HG03139 (cell line): ENCODE measurements at regions not wholly inside any gene's neighbourhood (a gene's known extent, or its start where the extent isn't known, plus 50 kb on each side); places are given as distances from the start of the nearest gene placed in this dataset.

Experiments
- ATAC-seq: cut with Tn5 transposase; IDR thresholded peaks from one replicate; pipeline ENCODE4 v1.9.1; 2021; ENCODE audit not compliant: unreplicated experiment

DNA sequence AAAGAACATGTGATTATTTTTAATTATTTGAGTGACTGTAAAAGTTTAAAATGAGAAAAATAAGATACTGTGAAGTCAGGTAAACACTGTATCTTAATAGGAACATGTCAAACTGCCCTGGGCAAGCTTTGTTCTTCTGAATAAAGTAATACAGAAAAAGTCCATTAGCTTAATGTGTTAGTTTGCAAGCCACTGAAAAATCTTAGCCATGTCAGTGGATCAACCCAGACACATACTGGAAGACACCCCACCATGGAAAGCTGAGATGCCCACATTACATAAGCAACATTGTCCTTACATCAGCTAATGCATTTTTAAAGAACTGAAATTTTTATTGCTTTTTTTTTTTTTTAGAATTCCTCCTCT lies 155.2 kb downstream of the BBOX1 start:
- no peak for ATAC-seq

DNA sequence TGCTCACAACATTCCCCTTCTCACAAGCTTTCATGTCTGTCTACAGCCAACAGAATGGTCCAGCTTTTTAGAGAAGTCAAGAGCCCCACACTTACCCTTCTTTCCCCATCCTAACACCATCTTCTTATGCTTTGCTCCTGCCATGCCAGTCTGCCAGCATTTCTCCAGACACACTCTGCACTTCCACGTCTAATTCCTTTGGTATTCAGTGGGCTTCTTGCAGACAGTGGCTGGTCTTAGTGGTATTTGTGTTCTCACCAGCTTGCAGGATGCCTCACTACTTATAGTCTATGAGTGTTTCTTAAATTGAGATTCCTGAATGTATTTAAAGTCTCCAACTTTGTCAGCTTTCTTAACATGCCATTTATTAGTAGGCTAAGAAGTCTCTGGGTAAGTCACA lies 154.4 kb downstream of the BBOX1 start:
- ATAC-seq = no peak

DNA sequence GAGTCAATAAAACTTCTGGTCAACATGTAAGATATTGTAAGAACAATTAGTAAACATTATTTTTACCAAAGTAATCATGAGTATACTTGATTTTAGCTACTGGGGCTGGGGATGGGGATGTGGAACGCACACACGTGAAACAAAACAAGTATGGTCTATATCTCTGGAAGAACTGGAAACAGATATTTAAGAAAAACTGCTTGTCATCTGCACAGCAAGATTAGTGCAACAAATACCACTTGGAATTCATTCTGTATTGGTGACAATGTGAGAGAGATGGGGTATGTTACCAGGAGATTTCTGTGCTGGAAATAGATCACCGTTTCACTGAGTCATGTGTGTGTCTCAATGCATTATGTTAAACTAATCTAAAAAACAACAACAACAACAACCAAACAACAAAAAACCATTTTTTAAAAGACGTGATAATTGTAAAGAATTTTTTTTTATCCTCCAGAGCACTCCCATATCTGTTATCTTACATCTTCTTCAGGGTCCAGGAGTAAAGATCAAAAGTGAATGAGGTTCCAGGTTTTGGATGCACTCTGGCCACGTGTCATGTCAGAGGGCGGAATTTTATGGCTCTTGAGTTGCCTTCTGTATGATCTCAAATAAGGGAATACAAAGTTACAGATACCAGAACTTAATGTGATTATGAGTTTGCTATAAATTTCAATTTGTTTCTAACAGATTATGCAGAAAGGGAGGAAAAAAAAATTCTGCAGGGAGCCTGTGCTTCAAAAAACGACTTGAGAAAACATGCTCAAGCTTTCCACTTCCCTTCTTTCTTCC lies 153.0 kb downstream of the BBOX1 start:
- no peak for ATAC-seq

DNA sequence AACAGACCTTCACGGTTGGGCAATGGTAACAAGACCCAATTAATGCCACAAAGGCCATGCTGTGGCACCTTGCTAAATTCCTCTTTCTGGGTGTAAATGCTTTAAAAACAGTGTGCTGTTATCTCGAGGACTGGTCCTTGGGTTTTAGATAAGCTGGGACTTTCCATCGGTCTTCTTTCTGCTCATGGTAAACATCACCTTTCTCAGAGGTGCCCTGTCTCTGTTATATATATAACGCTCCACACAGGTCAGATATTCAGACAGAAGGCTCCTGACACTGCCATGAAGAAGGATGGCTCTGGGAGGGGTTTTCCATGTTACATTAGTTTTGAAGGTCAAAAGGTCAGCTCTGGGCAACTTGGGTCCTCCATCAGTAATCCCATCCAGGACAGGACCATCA lies 151.6 kb downstream of the BBOX1 start:
- ATAC-seq = no peak

DNA sequence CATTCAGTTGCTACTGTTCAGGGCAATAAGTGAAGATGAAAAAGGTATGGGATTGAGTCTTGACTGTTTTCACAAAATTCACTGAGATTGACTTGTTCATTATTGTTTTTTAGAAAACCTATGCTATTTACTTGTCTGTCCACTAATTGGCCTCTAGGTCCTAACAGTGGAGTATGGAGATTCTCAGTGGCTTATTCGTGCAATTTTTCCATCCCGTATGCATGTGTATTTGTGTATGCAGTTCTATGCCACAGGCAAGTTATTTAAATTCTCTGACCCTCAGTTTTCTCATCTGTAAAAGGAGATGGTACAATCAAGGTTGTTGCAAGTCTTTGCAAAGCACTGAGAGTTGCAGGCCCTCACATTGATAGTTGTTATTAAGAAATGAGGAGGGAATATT lies 151.0 kb downstream of the BBOX1 start:
- no peak for ATAC-seq

DNA sequence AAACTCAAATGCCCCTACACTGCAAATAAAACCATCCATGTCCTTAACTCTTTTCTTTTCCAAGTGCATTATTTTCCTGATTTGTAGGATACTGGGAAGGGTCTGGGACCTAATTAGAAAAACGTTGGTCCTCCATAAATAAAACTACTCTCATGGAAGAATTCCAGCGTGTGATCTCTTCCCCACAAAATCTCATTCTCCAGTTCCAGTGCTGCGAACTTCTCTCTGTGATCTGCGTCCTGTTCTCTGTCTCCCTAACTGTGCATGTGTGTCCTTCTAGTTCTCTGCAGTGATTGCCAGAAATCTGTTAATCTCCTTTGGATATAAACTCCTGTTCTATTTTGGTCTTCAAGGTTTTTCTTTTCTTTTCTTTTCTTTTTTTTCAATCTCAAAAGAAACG lies 148.1 kb downstream of the BBOX1 start:
- no peak for ATAC-seq

DNA sequence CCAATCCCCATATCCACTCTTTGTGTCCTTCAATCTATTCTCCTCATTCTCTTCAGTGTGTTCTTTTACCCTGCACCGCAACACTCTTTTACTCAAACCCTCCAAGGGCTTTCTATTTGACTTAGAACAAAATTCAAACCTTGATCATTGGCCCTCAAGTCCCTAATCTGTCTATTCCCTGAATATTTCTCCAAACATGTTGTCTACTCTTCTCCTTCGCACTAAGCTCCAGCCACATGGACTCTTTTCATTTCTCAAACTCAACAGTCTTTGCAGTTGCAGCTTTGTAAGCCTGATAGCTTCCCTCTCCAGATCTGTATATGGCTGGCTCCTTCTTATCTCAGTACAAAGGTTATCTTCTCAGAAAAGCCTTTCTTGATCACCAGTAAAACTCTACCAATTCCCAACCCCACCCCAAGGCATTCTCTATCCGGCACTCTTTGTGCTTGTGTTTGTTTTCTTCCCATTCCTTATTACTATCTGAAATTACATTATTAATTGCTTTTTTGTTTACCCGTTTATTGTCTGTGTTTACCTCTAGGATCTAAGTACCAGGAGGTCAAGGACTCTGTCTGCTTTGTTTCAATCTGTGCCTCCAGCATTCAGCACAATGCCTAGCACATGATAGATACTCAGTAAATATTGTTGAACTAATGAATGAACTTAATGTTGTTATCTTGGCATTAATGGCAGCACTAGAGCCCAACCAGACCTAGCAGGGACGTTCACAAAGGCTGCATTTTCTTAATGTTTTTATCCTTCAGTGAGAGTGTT lies 147.4 kb downstream of the BBOX1 start:
- ATAC-seq = no peak

DNA sequence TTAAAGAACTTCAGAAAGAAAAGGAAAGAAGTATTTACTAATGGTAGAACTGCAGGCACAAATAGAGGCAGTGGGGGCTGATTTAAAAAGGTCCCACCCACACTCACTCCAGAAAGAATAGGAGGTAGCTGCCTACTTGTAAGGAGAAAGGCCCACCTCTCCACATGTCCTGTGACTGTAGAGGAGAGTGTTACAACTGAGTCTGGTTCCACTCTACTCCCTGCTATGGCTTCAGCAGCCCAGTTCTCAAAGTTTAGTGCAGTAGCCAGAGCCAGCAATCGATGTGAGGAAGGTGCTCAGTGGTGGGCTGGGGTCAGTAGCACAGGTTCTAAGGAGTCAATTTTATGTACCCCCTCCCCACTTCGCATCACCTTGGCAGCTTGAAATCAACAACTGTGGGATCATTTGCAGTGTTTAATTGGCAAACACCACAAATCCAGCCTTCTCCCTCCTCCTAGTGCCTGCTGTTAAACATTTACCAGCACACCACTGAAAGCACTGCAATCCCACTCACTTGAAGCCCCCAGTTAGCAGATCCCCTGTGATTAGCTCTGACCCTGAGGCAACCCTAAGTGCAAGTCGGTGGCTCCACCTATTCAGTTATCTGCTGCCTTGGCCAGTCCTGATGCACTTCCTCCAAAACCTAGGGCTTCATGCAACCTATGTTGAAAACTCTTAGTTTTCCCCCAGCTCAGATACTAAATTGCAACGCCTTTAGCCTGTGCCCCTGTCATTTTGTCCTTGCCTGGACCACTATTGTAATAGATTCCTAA lies 146.6 kb downstream of the BBOX1 start:
- no peak for ATAC-seq

DNA sequence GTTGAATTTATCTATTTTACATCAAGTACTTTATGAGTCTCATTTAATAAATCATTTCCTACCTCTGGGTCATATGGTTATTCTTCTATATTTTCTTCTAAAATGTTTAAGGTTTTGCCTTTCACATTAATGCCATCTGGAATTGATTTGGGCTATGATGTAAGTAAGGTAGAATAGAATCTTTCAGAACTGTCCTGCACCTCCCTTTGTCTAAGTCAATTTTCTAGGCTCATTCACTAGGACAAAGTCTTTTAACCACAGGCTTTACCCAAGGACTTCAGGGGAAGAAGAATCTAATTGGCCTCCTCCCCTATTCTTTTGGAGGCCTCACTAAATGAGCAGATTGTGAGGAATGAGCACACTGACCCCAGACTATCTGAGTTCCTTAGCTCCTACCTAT lies 146.0 kb downstream of the BBOX1 start:
- no peak for ATAC-seq

DNA sequence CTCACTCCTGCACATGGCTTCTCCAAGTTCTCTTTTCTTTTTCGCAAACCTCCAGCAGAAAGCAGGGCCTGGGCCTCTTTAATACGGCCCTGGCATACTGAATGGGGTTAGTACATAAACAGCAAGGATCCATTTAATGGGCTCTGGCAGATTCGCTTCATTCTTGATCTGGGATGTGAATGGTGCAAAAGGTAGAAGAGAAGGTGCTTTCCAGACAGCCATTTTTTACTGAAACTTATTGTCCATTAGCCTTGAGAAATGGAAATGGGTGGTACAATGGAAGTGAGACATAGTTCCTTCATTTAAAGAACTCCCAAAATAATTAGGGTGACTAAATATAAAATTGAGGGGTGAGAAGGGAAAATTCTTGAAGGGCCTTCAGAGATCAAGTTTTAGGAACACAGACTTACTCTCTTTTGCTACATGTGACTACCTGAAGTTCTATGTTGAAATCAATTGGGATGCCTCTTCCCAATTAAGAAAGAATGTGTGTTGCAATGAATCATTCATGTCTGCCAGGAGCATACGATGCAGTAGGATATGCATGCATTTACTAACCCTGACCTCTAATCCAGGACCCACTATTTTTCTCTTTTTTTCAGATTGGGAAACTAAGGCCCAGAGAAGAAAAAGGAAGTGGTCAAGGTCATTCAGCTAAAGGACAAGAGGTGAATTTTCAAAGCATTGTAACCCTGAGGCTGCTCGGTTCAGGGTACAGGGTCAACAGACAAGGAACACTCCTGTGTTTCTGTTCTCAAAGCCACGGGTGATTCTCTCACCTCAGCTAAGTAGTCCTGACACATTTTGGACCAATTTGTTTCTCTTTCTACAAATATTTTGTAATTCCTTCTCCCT lies 144.1 kb downstream of the BBOX1 start:
- no peak for ATAC-seq

DNA sequence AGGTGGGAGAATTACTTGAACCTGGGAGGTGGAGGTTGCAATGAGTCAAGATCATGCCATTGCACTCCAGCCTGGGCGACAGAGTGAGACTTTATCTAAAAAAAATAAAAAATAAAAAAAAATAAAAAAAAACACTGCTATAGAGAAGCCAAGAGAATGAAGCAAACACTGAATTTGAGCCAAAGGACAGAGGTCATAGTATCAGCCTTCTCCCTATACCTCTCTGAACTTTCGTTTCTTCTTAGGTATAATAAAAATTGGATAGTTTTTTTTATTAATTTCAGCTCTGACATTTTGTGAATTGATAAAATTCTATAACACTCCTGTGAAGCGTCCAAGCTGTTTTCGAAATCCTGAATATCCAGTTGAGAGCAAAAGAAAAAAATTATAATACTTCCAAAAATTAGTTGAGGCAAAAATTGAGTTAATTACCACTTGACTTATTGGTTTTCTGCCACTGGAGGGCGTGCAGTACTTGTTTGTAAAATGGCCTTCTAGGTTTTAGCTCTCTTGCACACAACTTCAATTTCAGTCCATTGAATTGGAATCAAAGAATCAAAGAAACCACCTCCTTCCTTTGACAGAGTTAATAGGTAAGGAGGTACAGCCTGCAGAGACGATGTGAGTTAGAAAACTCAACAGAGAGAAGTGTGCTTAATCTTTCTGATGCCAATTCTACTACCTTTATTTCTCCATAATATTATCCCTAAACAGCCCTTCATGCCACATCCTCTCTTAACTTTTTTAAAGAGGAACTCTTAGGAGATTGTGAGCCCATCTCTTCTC lies 143.2 kb downstream of the BBOX1 start:
- no peak for ATAC-seq

DNA sequence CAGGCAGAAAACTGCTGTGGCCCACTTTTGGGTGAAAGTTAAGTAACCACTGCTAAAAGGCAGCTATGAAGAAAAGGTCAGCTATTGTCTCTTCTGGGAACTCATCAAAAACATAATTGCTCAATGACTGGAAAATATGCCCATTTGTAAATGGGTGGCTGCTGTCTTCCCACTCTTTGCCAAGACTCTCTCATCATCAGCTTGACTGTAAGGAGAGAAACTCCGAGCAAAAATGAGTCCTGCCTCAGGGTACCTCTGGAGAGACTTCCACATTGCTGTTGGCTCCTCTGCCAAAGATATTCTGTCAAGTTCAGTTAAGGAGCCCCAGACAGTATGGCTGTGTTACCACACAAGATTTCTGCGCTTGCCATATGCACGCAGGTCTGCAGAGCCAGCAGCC lies 138.7 kb downstream of the BBOX1 start:
- ATAC-seq = no peak

DNA sequence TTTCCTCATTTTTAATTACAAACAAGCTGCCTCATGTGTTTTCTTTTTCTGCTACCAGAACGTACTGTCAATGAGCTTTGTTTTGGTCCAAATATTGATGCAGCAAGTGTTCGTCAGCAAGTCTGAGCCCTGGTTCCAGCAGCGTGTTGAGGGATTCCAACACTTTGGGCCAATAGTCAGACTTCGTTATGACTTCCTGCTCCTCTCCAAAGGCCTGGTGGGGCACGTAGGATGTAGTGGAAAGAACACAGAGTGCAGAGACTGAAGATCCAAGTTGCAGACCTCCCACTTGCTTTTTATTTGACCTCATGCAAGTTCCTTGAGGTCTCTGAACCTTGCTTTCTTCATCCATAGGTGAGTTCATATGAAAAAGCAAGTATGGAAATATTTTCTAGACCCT lies 138.2 kb downstream of the BBOX1 start:
- no peak for ATAC-seq
